GM19452 (cell line): ENCODE measurements at regions not wholly inside any gene's neighbourhood (a gene's known extent, or its start where the extent isn't known, plus 50 kb on each side); places are given as distances from the start of the nearest gene placed in this dataset.
"Not testable (repeated sequence)": the region's sequence is repeated elsewhere in the genome, so short reads cannot be mapped to it uniquely, and the experiment has no call there.

Source experiments
- ATAC-seq: cut with Tn5 transposase; IDR thresholded peaks from one replicate; pipeline ENCODE4 v1.9.1; 2021; ENCODE audit not compliant: unreplicated experiment

GRCh38 chrX:74085642-74086236 is 218.2 kb upstream of the ZCCHC13 start:
- no peak for ATAC-seq

- ATAC-seq: no peak
Measured at GRCh38 chrX:74080165-74080564, 223.8 kb upstream of the ZCCHC13 start.

GRCh38 chrX:74065831-74066390 is 213.4 kb upstream of the XIST start:
- no peak for ATAC-seq

- ATAC-seq: no peak
Measured at GRCh38 chrX:74063426-74064155, 211.1 kb upstream of the XIST start.

GRCh38 chrX:74061879-74062278 is 209.4 kb upstream of the XIST start:
- ATAC-seq: no peak

GRCh38 chrX:74049126-74049525 is 196.6 kb upstream of the XIST start:
- no peak for ATAC-seq

GRCh38 chrX:74034066-74034465 is 181.6 kb upstream of the XIST start:
- ATAC-seq: not testable (repeated sequence)

- ATAC-seq: not testable (repeated sequence)
Measured at GRCh38 chrX:74031527-74031926, 179.0 kb upstream of the XIST start.

GRCh38 chrX:74030766-74031165 is 178.3 kb upstream of the XIST start:
- ATAC-seq: not testable (repeated sequence)

GRCh38 chrX:74025145-74025544 is 172.6 kb upstream of the XIST start:
- ATAC-seq: not testable (repeated sequence)

- ATAC-seq: no peak
Measured at GRCh38 chrX:74023203-74023602, 170.7 kb upstream of the XIST start.

- ATAC-seq: no peak
Measured at GRCh38 chrX:74018253-74018652, 165.7 kb upstream of the XIST start.

GRCh38 chrX:74015379-74016019 is 163.0 kb upstream of the XIST start:
- ATAC-seq: peak; percentile 67

GRCh38 chrX:74009041-74009440 is 156.5 kb upstream of the XIST start:
- no peak for ATAC-seq

GRCh38 chrX:73992019-73992418 is 139.5 kb upstream of the XIST start:
- no peak for ATAC-seq

GRCh38 chrX:73987166-73987565 is 134.7 kb upstream of the XIST start:
- ATAC-seq: no peak

GRCh38 chrX:73979551-73980131 is 127.1 kb upstream of the XIST start:
- no peak for ATAC-seq

GRCh38 chrX:73977542-73978169 is 125.1 kb upstream of the XIST start:
- peak; percentile 76 for ATAC-seq

- ATAC-seq: not testable (repeated sequence)
Measured at GRCh38 chrX:73967461-73967860, 114.9 kb upstream of the XIST start.

- ATAC-seq: no peak
Measured at GRCh38 chrX:73965833-73966232, 113.3 kb upstream of the XIST start.

GRCh38 chrX:73964579-73964978 is 112.1 kb upstream of the XIST start:
- ATAC-seq: no peak
